GM19023 (cell line): ENCODE measurements at regions not wholly inside any gene's neighbourhood (a gene's known extent, or its start where the extent isn't known, plus 50 kb on each side); places are given as distances from the start of the nearest gene placed in this dataset.
"Not testable (repeated sequence)": the region's sequence is repeated elsewhere in the genome, so short reads cannot be mapped to it uniquely, and the experiment has no call there.

ENCODE experiments used
- ATAC-seq: cut with Tn5 transposase; IDR thresholded peaks from one replicate; pipeline ENCODE4 v1.9.1; 2021; ENCODE audit warnings: mild to moderate bottlenecking, moderate library complexity; ENCODE audit not compliant: unreplicated experiment

DNA sequence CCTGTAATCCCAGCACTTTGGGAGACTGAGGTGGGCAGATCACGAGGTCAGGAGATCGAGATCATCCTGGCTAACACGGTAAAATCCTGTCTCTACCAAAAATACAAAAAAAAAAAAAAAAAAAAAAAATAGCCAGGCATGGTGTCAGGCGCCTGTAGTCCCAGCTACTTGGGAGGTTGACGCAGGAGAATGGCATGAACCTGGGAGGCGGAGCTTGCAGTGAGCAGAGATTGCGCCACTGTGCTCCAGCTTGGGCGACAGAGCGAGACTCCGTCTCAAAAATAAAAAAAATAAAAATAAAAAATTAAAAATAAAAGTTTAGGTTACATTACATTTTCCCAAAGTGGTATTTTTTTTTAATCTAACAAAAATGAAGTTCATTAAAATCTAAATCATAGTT, 218.1 kb upstream of the TMEFF2 start:
- ATAC-seq: not testable (repeated sequence)

DNA sequence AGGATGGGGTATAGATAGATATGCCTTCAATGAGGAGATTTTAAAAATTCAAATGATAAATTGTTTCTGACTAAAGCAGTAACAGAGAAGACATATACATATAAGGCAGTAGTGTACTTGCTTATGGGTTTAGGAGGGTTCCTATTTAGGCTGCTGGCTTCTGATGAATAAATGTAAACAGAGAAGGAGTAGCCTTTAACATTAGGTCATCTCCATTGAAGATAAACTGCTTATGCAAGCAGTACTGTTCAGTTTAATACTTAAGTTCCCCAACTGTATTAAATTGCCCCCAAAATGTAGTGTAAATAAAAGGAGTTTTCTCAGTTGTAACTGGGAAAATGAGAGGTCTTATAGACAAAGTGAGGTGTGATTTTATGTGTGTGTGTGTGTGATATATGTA, 217.7 kb upstream of the TMEFF2 start:
- ATAC-seq: no peak

DNA sequence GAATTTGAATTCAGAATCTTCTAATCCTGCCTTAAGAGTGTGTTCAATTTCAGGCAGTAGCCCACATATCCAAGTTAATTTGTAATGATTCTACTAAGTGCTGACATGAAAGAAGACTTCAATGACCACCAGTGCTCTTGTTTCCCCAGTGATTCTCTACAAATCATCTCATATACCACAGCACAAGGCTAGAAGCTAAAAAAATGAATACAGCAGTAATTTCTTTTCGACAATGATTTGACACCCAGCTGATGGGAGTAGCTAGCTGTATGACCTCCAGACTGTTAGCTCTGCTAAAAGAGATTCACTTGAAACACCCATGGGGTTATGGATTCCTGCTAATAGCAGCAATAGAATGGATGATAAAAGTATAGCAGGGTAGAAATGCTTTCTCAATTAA, 217.0 kb upstream of the TMEFF2 start:
- ATAC-seq: no peak

DNA sequence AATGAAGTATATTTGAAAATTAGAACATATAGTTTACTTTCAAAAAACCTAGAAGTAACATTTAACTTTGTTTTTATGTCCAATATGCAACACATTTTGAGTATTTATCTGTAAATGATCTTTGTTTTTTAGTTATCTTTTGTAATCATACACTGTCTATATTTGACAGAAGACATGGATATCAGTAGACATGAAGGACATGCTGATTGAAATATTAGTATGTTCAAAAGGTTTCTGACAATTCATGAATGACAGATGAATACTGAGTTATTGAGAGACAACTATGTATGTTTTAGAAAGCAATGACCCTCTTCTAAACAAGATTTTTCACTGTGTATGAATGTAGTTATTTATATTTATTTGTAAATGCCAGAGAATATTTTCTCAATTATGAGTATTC, 215.6 kb upstream of the TMEFF2 start:
- ATAC-seq: no peak

DNA sequence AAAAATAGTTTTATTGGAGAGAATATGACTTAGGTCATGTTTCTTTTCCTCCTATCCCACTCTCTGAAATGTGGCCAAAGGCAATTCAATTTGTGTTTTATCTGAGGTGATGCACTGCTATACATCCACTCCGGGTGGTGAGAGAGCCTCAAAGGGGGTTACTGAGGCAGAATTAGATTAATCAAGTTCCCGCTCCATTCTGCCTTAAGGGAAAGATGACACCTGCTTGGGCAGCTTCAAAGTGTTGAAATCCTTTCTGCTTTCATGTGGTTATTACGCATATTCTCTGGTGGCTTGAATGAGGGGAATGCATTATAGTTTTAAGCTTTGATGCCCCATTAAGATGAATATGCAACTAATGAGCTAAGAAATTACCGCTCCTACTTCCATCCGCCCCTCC, 213.0 kb upstream of the TMEFF2 start:
- ATAC-seq: no peak

DNA sequence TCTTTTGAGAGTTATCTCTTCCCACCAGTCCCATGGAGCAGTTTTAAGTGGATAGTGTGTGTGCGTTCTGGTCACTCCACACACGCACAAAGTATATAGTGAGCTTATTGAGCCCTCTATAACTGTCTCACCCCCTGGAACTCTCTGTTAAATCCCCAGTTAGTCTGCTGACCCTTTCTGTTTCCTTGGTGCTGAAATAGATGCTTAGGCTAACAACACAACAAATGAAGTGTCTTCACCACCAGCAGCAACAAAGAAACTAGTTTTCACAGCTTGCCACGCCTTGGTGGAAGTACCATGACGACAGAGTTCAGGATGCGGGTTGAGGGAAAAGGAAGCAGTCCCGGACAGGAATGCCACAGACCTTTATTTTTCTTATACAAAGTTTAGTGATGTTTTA, 203.5 kb upstream of the TMEFF2 start:
- ATAC-seq: no peak

DNA sequence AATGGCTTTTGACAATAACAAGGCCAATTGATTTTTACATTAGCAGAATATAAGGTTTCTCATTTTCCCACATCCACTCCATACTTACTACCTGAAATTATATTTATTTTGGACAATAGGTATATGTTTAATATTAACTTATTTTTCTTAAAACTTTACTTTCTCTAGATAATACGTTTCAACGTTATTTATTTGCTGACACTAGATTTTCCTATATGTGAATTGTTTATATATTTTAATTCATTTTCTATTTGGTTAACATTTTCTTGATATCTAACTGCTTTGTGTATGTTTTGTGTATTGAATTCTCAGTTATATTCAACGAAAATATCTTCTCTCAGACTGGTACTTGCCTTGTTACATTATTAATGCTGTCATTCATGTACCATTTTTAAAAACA, 199.9 kb upstream of the TMEFF2 start:
- ATAC-seq: no peak

DNA sequence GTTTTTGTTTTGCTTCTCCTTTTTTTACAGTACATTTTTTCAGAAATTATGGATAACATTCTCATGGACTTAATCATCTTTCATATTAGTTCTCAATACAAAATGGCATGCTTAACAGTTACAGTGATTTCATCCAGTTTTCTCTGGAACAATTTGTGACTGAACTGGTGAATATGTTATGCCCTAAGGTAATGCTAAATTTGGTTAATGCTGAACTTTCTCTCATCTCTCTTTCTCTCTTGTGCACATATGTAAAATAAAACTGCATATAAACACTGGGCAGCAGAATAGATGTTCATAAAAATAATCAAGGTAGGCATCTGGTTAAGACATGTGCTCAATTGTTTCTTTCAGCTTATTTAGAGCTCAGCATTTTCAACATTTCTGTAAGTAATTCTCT, 196.3 kb upstream of the TMEFF2 start:
- ATAC-seq: no peak

DNA sequence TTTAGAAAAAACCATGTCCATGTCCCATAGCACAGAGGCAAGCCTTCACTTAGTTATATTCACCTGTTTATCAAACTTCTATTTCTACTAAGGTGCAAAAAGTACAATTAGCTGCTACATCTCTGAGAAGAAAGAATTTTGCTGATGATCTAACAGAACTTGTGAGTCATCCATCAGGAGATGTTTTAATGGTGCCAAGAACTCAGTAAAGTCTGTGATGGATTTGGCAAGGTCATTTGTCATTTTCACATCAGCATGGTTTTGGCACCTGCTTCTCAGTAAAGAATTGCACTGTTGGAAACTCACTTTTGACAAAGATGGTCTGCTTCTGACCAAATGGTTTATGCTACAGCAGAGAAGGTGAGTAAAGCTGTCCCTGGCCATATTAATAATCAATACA, 195.7 kb upstream of the TMEFF2 start:
- ATAC-seq: no peak

DNA sequence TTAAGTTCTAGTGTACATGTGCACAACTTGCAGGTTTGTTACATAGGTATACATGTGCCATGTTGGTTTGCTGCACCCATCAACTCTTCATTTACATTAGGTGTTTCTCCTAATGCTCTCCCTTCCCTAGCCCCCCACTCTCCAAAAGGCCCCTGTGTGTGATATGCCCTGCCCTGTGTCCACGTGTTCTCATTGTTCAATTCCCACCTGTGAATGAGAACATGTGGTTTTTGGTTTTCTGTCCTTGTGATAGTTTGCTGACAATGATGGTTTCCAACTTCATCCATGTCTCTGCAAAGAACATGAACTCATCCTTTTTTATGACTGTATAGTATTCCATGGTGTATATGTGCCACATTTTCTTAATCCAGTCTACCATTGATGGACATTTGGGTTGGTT, 189.5 kb upstream of the TMEFF2 start:
- not testable (repeated sequence) for ATAC-seq

DNA sequence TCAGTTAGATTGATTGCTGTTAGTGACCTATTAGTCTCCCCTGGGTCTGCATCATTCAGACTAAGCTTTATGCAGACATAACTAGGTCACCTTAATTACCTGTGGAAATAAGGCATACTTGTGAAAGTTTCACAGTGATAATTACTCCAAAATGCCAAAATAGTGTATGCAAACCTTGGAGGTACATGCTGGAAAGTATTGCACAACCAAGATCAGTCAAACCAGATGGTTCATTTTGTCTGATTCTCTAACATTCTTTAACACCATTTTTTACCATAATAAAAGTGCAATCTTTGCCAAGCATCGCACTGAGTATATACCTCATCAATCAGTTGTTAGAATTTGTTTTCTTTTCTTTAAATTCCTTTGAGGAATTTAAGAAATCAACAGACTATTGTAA, 186.3 kb upstream of the TMEFF2 start:
- no peak for ATAC-seq

DNA sequence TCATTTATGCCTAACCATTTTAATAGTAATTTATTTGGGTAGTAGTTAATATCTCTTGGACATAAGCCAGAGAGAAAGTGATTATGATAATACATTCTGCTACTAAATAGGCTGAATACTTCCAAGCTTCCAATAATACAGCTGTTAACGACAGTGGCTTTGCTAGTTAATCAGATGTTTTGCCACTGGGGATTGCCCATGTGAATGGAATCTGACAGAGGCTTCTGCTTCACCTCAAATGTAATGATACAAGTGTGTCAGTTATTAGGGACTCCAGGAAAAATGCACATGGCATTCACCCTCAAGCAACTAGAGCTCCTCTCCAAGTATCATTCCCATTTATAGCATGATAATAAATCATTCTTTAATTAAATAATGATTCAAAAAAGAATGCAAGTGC, 185.0 kb upstream of the TMEFF2 start:
- no peak for ATAC-seq

DNA sequence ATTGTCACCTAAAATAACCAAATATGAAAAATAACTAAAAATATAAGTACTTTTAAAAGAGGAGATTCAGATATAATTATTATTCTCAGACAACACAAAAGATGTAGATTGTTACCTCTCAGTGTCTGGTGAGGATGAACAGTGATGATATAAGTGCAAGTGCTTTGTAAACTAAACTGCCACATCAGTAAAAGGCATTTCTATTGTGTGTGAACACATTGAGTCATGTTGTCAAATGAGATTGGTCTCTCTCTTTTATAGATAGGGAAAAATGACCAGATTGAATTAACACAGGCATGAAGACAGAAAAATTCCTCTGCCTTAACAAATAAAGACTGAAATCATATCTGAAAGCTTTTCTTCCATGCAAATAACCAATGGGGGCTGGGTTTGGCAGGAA, 182.4 kb upstream of the TMEFF2 start:
- ATAC-seq: no peak

DNA sequence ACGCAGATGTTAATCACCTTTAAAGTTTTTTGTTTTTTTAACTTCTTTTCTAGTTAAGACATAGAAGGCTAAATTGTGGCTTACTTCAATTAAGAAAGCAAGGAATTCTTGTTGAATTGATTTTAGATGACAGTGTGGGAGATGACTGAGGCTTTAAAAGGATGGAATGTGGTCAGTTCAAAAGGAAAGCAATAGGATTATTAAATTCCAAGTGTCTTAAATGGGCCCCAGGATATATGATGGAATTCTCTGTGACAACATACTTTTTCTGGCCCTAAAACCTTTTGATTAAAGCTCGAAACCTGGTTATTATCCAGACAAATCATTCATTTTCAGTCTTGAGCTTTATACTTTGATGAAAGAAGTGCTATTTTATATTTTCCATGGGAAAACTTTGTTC, 179.0 kb upstream of the TMEFF2 start:
- ATAC-seq: no peak

DNA sequence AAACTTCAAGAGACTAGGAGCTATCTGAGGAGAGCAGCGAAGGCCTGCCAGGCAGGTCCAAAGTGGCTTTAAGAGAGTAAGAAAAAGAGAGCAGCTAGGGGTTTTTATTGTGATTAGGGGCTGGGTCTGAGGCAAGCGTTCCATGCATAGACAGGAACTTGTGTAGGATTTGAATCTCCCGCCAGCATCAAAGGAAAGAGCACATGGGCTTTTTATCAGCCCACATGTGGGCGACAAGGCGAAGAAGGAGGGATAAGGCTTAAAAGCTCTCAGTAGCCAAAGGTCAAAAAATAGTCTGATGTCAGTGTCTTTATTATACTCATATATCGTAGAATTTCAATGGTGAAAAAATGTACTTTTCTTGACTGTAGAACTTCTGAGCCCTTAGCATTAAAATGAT, 178.5 kb upstream of the TMEFF2 start:
- no peak for ATAC-seq

DNA sequence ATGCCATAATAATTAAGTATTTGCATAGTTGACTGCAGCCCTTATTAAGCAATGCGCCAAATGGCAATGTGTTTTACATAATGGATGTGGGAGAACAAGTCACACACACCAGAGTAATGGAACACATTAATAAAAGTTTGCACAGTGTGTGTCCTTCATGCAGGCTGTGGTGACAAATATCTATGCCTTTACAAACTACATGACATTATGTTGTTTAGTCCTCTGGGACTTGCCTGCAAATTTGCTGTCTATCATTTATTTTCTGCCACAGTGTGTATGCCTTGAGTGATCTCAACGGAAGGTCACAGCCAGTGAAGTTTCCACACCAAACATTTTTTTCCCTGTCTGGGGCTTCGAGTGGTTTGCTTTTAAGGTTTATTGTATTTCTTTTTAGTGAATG, 175.2 kb upstream of the TMEFF2 start:
- ATAC-seq: no peak

DNA sequence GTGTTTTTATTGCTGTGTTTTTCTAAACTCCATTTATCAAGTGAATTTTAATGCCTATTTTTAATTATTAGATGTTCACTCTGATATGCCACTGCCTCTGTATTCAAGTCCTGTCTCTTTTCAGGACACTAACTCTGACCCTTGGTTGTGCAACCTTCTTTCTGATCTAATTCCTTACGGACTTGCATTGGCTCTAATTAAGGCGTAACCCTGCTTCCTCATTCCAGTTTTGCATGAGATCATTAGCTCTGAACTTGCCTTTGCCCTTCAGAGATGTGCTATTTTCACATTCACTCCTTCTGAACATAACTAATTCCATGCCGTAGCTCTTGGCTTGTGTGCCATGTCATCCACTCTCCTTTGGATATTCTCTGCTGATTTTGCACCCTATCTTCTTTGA, 162.5 kb upstream of the TMEFF2 start:
- no peak for ATAC-seq

DNA sequence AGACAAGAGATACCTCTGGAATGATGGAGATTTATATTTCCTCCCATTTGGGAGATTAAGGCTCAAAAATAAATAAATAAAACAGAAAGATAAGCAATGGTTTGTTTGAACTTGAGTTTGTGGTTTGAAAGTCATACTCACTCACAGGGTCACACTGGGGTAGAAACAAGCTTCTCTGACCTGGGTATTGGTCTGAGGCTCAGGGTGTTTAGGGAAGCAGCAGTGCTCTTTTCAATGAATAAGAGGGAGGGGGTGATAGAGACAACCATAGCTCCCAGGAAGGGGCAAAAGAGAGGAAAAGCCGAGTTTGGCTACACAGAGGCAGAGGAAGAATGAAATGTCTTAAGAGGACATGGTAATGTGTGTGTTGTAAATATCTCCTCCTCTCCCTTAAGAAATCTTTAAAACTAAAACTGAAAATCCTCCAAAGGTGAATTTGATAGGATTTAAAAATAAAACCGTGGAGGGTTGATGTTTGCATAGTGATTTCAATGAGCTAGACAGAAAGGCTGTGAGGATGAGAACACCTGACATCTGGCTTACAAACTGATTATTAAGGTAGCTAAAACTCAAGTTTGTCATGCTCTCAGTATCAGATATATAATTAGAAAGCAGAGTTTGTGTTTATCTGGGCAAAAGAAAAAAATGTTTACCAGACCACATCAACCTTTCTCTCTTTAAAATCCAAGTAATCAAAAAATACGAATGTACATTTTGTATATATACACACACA, 159.9 kb upstream of the TMEFF2 start:
- ATAC-seq: no peak

DNA sequence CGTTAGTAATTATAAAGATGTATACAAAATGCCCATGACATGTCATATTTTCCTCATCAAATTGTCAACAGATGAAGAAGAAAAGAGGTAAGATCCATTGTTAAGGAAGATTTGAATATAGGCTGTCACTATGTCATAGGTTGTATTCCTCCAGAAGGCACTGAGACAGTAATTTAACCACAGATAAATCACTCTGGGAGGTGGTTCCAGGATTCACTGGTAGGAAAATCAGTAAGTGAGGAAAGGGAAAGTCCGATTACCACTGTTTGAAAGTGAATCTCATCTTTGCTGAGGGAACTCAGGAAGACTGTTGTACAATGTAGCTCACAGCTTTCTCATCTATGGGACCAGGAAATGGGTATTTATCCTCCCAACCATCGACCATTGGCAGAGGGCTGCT, 152.8 kb upstream of the TMEFF2 start:
- ATAC-seq: no peak

DNA sequence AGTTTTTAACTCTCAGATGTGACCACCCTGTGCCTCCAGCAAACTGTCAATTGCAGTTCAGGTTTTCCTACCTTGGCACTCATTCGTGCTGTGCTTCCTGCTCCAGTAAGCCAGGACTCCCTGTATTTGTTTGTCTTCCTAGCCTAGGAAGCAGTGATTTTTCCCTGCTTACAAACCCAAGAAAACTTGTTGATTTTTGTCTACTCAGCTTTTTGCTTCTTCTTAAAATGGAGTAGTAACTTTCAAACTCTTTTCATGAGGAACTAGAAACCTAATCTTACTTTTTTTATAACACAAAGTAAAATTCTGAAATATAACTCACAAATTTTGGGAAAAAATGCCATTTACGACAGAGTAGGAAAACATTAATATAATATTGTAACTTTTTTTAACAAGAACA, 150.6 kb upstream of the TMEFF2 start:
- ATAC-seq: no peak

DNA sequence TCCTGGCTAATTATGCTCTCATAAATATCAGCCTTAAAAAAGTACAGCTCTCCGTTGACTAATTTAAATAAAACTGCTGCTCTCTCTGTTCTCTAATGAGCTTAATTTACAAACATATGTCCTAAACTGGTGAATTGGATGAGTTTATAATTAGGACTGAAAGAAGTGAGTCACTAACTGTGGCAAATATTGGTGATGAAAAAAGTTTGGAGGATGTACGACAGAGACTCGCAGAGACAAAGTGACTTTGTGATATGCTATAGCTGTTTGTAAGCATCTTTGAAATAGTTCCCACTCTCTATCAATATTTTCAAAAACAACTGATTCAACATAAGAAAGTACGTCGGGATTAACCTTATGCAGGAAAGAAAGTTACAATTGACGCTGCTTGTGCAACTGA, 138.9 kb upstream of the TMEFF2 start:
- ATAC-seq: no peak

DNA sequence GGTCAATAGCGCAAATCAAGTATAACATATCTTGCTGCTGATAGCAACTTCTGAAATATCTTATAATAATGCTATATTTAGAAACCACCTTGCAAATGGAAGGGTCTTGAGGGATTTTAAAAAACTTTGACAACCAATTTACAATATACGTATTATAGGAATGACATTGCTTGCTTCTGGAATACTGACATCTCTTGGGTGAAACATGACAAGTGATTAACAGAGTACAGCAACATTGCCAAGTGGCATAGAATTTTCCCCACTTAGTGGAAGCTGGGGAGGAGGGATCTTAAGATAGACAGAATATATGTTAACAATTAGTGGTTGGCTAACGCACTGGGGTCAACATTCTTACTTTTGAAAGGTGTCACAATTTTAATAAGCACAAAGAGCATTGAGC, 133.6 kb upstream of the TMEFF2 start:
- ATAC-seq: no peak

DNA sequence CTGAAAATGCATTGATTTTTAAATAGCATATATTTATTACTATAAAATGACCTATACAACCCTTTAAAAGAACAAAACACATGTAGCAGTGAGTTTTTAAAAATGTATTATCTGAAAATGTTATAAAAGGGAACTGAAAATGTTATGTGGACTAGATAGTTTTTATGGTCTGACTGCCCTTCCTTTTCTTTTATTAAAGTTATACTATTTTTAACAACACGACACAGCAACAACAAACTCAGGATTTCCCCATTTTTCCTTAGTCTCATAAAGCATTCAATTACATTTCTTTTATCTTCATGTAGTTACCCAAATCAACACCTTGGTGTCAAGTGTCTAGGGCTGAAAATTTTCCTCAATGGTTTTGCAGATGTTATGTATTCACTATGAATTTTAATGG, 132.8 kb upstream of the TMEFF2 start:
- no peak for ATAC-seq
